HepG2 (cell line): ENCODE measurements at regions not wholly inside any gene's neighbourhood (a gene's known extent, or its start where the extent isn't known, plus 50 kb on each side); places are given as distances from the start of the nearest gene placed in this dataset.

Experiments
- CBX1 ChIP-seq: IDR thresholded peaks from one replicate; pipeline ENCODE4 v1.6.1; 2016; ENCODE audit warnings: antibody characterized with exemption, low read depth
- CHD2 ChIP-seq: IDR thresholded peaks from 2 replicates; pipeline ENCODE4 v1.6.1; 2011; ENCODE audit warnings: low read depth, low read length, improper control_type of control experiment
- KDM2A ChIP-seq: sonication (generic); formaldehyde crosslinking; IDR thresholded peaks from 2 replicates; pipeline ENCODE4 v1.4.0; 2020; ENCODE audit warnings: low read depth, missing genetic modification reagents, borderline replicate concordance
- POLR2AphosphoS2 ChIP-seq: IDR thresholded peaks from 2 replicates; pipeline ENCODE4 v1.6.1; 2011; ENCODE audit warnings: low read depth, low read length, improper control_type of control experiment
- RFX1 ChIP-seq: fragments of 450-650 bp; IDR thresholded peaks from 2 replicates; pipeline ENCODE4 v1.6.1; 2017
- RXRA ChIP-seq: sonication (generic); formaldehyde crosslinking; IDR thresholded peaks from 2 replicates; pipeline ENCODE4 v1.5.1; 2020; ENCODE audit warnings: missing genetic modification reagents
- TMF1 ChIP-seq: sonication (generic); formaldehyde crosslinking; IDR thresholded peaks from 2 replicates; pipeline ENCODE4 v1.8.1; 2022; ENCODE audit warnings: low read depth, missing genetic modification reagents
- ZNF180 ChIP-seq: sonication (generic); formaldehyde crosslinking; IDR thresholded peaks from 2 replicates; pipeline ENCODE4 v1.4.0; 2020; ENCODE audit warnings: low read depth, missing genetic modification reagents, borderline replicate concordance
- ZNF30 ChIP-seq: sonication (generic); formaldehyde crosslinking; IDR thresholded peaks from 2 replicates; pipeline ENCODE4 v1.5.0; 2020; ENCODE audit warnings: mild to moderate bottlenecking, missing genetic modification reagents
- ZNF577 ChIP-seq: sonication (generic); formaldehyde crosslinking; IDR thresholded peaks from 2 replicates; pipeline ENCODE4 v1.4.0; 2020; ENCODE audit warnings: mild to moderate bottlenecking, low read depth, missing genetic modification reagents, borderline replicate concordance
- ZNF839 ChIP-seq: sonication (generic); formaldehyde crosslinking; IDR thresholded peaks from 2 replicates; pipeline ENCODE4 v1.4.0; 2020; ENCODE audit warnings: missing genetic modification reagents, mild to moderate bottlenecking, borderline replicate concordance
- TF ChIP-seq, protein P1 (sequence below), 2 experiments: sonication (generic) in 1 of 2; formaldehyde crosslinking in 1 of 2; IDR thresholded peaks; 2 replicates each; pipeline versions ENCODE4 v1.5.1 to v1.6.1; 2011 to 2020; ENCODE audit warnings: borderline replicate concordance in 1 of 2, low read depth in 1 of 2, low read length in 1 of 2, mild to moderate bottlenecking in 1 of 2, missing genetic modification reagents in 1 of 2, moderate library complexity in 1 of 2
- TF ChIP-seq, protein P2 (sequence below): sonication (generic); formaldehyde crosslinking; IDR thresholded peaks from 2 replicates; pipeline ENCODE4 v1.5.1; 2020; ENCODE audit warnings: mild to moderate bottlenecking, missing genetic modification reagents, borderline replicate concordance
- TF ChIP-seq, protein P3 (sequence below): sonication (generic); formaldehyde crosslinking; IDR thresholded peaks from 2 replicates; pipeline ENCODE4 v1.4.0; 2020; ENCODE audit warnings: missing genetic modification reagents
- TF ChIP-seq, protein P4 (sequence below): sonication (generic); formaldehyde crosslinking; IDR thresholded peaks from 2 replicates; pipeline ENCODE4 v1.8.0; 2022; ENCODE audit warnings: missing genetic modification reagents, mild to moderate bottlenecking, inconsistent platforms, borderline replicate concordance

DNA sequence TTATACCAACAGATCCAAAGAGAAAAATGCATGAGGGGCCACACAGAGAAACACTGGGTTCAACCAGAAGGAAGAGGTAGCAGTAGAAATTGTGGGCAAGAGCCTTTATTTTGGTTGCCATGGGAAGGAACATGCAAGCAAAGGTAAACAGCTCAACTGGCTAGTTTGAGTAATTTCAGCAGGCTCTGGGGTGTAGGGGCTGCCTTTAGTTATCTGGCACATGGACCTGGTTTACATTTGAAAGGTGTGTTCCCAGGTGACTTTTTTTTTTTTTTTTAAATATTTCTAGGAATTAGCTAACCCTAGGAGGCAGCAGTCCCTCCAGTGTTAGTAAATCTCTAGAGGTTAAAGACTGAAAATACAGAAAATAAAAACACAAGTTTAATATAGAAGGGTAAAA, 481.9 kb downstream of the ACTRT1 start (continued):
- TF ChIP-seq, protein P1, sequence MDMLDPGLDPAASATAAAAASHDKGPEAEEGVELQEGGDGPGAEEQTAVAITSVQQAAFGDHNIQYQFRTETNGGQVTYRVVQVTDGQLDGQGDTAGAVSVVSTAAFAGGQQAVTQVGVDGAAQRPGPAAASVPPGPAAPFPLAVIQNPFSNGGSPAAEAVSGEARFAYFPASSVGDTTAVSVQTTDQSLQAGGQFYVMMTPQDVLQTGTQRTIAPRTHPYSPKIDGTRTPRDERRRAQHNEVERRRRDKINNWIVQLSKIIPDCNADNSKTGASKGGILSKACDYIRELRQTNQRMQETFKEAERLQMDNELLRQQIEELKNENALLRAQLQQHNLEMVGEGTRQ (IDR thresholded peaks at IDR 0.05; ENCODE audit: low read depth, low read length), result no peak
- TF ChIP-seq, protein P1 (CRISPR knock-in tag; IDR thresholded peaks at IDR 0.05; ENCODE audit: borderline replicate concordance), result no peak
- no peak for TF ChIP-seq RXRA (CRISPR knock-in tag)
- no peak for TF ChIP-seq CHD2
- TF ChIP-seq KDM2A (CRISPR knock-in tag), result no peak
- no peak for TF ChIP-seq POLR2AphosphoS2
- no peak for TF ChIP-seq TMF1 (CRISPR knock-in tag)
- no peak for TF ChIP-seq CBX1
- TF ChIP-seq ZNF839, result no peak
- TF ChIP-seq, protein P2, sequence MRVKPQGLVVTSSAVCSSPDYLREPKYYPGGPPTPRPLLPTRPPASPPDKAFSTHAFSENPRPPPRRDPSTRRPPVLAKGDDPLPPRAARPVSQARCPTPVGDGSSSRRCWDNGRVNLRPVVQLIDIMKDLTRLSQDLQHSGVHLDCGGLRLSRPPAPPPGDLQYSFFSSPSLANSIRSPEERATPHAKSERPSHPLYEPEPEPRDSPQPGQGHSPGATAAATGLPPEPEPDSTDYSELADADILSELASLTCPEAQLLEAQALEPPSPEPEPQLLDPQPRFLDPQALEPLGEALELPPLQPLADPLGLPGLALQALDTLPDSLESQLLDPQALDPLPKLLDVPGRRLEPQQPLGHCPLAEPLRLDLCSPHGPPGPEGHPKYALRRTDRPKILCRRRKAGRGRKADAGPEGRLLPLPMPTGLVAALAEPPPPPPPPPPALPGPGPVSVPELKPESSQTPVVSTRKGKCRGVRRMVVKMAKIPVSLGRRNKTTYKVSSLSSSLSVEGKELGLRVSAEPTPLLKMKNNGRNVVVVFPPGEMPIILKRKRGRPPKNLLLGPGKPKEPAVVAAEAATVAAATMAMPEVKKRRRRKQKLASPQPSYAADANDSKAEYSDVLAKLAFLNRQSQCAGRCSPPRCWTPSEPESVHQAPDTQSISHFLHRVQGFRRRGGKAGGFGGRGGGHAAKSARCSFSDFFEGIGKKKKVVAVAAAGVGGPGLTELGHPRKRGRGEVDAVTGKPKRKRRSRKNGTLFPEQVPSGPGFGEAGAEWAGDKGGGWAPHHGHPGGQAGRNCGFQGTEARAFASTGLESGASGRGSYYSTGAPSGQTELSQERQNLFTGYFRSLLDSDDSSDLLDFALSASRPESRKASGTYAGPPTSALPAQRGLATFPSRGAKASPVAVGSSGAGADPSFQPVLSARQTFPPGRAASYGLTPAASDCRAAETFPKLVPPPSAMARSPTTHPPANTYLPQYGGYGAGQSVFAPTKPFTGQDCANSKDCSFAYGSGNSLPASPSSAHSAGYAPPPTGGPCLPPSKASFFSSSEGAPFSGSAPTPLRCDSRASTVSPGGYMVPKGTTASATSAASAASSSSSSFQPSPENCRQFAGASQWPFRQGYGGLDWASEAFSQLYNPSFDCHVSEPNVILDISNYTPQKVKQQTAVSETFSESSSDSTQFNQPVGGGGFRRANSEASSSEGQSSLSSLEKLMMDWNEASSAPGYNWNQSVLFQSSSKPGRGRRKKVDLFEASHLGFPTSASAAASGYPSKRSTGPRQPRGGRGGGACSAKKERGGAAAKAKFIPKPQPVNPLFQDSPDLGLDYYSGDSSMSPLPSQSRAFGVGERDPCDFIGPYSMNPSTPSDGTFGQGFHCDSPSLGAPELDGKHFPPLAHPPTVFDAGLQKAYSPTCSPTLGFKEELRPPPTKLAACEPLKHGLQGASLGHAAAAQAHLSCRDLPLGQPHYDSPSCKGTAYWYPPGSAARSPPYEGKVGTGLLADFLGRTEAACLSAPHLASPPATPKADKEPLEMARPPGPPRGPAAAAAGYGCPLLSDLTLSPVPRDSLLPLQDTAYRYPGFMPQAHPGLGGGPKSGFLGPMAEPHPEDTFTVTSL (CRISPR knock-in tag), result no peak
- TF ChIP-seq, protein P3, sequence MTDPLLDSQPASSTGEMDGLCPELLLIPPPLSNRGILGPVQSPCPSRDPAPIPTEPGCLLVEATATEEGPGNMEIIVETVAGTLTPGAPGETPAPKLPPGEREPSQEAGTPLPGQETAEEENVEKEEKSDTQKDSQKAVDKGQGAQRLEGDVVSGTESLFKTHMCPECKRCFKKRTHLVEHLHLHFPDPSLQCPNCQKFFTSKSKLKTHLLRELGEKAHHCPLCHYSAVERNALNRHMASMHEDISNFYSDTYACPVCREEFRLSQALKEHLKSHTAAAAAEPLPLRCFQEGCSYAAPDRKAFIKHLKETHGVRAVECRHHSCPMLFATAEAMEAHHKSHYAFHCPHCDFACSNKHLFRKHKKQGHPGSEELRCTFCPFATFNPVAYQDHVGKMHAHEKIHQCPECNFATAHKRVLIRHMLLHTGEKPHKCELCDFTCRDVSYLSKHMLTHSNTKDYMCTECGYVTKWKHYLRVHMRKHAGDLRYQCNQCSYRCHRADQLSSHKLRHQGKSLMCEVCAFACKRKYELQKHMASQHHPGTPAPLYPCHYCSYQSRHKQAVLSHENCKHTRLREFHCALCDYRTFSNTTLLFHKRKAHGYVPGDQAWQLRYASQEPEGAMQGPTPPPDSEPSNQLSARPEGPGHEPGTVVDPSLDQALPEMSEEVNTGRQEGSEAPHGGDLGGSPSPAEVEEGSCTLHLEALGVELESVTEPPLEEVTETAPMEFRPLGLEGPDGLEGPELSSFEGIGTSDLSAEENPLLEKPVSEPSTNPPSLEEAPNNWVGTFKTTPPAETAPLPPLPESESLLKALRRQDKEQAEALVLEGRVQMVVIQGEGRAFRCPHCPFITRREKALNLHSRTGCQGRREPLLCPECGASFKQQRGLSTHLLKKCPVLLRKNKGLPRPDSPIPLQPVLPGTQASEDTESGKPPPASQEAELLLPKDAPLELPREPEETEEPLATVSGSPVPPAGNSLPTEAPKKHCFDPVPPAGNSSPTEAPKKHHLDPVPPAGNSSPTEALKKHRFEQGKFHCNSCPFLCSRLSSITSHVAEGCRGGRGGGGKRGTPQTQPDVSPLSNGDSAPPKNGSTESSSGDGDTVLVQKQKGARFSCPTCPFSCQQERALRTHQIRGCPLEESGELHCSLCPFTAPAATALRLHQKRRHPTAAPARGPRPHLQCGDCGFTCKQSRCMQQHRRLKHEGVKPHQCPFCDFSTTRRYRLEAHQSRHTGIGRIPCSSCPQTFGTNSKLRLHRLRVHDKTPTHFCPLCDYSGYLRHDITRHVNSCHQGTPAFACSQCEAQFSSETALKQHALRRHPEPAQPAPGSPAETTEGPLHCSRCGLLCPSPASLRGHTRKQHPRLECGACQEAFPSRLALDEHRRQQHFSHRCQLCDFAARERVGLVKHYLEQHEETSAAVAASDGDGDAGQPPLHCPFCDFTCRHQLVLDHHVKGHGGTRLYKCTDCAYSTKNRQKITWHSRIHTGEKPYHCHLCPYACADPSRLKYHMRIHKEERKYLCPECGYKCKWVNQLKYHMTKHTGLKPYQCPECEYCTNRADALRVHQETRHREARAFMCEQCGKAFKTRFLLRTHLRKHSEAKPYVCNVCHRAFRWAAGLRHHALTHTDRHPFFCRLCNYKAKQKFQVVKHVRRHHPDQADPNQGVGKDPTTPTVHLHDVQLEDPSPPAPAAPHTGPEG (CRISPR knock-in tag), result no peak
- no peak for TF ChIP-seq ZNF180
- no peak for TF ChIP-seq RFX1
- TF ChIP-seq, protein P4, sequence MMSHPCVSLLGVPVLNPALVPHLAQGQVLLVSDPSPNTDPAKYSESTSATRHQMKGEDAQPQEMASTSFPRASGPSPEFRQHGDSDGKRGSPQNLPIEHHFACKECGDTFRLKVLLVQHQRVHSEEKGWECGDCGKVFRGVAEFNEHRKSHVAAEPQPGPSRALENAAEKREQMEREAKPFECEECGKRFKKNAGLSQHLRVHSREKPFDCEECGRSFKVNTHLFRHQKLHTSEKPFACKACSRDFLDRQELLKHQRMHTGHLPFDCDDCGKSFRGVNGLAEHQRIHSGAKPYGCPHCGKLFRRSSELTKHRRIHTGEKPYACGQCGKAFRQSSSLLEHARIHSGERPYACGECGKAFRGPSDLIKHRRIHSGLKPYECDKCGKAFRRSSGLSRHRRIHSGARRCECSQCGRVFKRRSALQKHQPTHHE (CRISPR knock-in tag), result no peak
- no peak for TF ChIP-seq ZNF30 (CRISPR knock-in tag)
- TF ChIP-seq ZNF577 (CRISPR knock-in tag), result no peak
